ENCODE measurements at regions not wholly inside any gene's neighbourhood (a gene's known extent, or its start where the extent isn't known, plus 50 kb on each side); places are given as distances from the start of the nearest gene placed in this dataset.
A peak's percentile ranks its signal among the peaks of the same experiment; 100 is the strongest.

DNA sequence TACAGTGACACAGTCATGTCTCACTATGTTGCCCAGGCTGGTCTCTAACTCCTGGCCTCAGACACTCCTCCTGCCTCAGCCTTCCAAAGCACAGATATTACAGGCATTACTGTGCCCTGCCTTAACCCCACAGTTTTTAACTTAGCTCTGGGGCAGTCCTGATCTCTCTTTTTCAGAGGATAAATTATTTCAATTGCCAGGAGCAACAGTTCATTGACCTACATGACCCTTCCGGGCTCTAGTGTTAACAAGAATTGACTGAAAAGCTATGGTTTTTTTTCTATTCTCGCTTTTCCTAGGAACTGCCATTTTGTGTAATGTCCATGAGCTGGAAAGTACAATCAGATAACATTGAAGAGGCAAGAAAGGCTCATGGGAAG, 92.8 kb downstream of the HNRNPLL start:
- no peaks in the 10 kb centered on the region for H3K36me3 Mint-ChIP-seq (ENCODE audit: low read depth)
- POLR2A ChIA-PET: interaction anchor here (0.7 kb wide), 1 partner anchor 1143 kb away, joined by 5 read pairs; no protein-coding TSS in a partner anchor

DNA sequence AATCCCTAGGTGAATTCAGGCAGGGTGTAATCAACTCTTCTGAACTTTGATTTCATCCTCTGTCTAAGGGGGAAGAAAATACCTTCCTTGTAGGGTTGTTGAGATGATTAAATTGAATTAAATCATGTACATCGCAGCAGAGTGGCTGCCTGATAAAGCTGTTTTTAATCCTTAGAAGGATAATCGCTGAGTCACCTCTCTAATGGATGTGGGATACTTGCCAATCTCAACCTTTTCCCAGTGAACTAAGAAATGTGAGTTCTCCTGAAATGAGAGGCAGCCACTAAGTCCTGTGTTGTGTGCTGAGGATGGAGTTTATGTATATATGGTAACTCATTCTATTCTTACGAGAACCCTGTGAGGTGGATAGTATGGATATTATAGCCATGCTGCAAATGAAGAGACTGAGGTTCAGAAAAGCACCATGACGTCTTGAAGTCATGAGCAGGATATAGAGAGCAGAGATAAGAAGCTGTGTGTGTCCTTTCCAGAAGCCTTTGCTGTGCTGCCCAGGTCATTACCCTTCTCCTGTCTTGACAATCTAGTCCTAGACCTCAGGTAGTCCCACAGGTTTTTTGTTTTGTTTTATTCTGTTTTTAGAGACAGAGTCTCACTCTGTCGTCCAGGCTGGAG, 93.3 kb downstream of the HNRNPLL start:
- Mint-ChIP-seq H3K27ac (no peak overlapping the region), H3K9me3 (peaks cover 5% of the 10 kb centered on the region), H3K36me3 (ENCODE audit: low read depth) (no peaks in the 10 kb centered on the region), H3K27me3 (peaks cover 3% of the 10 kb centered on the region), H3K4me3 (no peak overlapping the region), H3K4me1 (peaks cover 9% of the 10 kb centered on the region)
- no peak for DNase-seq
- ChIA-PET CTCF (interaction anchor here (0.8 to 2.3 kb wide), 4 partner anchors 10 to 193 kb away, joined by 3 to 26 read pairs (median 7); no protein-coding TSS in a partner anchor), POLR2A (no interaction called here)

More for the DNA sequence above, 92.8 kb downstream of the HNRNPLL start:
- no peak for DNase-seq
- Mint-ChIP-seq H3K27me3 (peaks cover 3% of the 10 kb centered on the region), H3K4me1 (peaks cover 6% of the 10 kb centered on the region), H3K4me3 (no peak overlapping the region), H3K27ac (no peak overlapping the region), H3K9me3 (peaks cover 5% of the 10 kb centered on the region)
- CTCF ChIA-PET: interaction anchor here (0.7 to 2.3 kb wide), 2 partner anchors 105 to 194 kb away, joined by 3 to 26 read pairs; no protein-coding TSS in a partner anchor

DNA sequence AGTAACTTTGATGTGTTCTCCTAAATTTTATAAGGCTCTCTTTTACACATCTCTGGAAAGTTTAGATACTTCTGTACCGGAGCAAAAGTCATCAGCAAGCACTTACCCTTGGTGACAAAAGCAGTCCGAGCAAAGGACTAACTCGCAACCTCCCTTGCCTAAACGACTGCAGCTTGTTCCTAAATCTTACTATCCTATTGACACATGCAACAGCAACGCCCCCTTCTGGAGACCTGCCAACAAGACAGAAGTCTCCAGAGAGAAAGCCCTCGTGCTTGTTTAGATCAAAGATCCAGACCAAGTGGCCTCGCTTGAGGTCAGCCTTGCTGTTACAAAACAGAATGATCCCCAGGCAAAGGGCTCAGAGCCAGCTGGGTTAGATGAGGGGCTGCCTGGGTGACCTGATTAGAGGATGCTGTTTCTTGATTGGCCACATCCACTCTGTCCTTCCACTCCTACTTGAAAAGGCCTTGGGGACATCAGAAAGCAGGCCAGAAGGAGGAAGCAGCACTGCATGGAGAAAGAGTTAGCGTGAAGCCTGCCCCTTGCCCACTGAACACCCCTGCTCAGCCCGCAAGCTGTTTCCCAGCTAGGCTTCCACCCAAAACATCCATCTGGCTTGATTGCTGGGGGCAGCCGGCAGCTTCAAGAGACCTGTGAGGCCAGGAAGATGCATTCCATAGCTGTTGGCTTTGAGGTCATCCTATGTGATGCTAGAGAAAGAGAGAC, 94.3 kb downstream of the HNRNPLL start:
- peaks cover 5% of the 10 kb centered on the region for H3K9me3 Mint-ChIP-seq
- H3K27ac Mint-ChIP-seq: no peak overlapping the region
- ChIA-PET POLR2A (interaction anchor here (0.7 kb wide), 1 partner anchor 1272 kb away, joined by 5 read pairs; no protein-coding TSS in a partner anchor), CTCF (interaction anchor here (0.6 to 2.3 kb wide), 22 partner anchors 9 to 432 kb away, joined by 3 to 26 read pairs (median 3); partner anchors contain the start of gene CYP1B1)
- DNase-seq: peak; percentile 89
- H3K36me3 Mint-ChIP-seq (ENCODE audit: low read depth): no peaks in the 10 kb centered on the region
- peaks cover 11% of the 10 kb centered on the region for H3K4me1 Mint-ChIP-seq
- no peak overlapping the region for H3K4me3 Mint-ChIP-seq
- H3K27me3 Mint-ChIP-seq: peaks cover 3% of the 10 kb centered on the region

DNA sequence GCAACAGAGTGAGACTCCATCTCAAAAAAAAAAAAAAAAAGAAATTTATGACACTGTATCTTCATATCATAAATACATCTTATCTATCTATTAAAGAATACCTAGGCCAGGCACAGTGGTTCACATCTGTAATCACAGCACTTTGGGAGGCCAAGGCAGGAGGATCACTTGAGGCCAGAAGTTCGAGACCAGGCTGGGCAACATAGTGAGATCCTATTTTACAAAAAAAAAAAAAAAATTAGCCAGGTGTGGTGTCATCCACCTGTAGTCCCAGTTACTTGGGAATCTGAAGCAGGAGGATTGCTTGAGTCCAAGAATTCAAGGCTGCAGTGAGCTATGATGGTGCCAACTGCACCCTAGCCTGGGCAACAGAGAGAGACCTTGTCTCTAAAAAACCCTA, 95.0 kb downstream of the HNRNPLL start:
- CTCF ChIA-PET: interaction anchor here (0.6 to 2.3 kb wide), 21 partner anchors 8 to 431 kb away, joined by 3 to 26 read pairs (median 3); partner anchors contain the start of gene CYP1B1
- Mint-ChIP-seq H3K27me3 (peaks cover 3% of the 10 kb centered on the region), H3K36me3 (ENCODE audit: low read depth) (no peaks in the 10 kb centered on the region), H3K4me3 (no peak overlapping the region), H3K27ac (no peak overlapping the region), H3K4me1 (peaks cover 11% of the 10 kb centered on the region), H3K9me3 (peaks cover 5% of the 10 kb centered on the region)
- DNase-seq: no peak
- POLR2A ChIA-PET: interaction anchor here (0.7 kb wide), 1 partner anchor 1273 kb away, joined by 5 read pairs; no protein-coding TSS in a partner anchor

DNA sequence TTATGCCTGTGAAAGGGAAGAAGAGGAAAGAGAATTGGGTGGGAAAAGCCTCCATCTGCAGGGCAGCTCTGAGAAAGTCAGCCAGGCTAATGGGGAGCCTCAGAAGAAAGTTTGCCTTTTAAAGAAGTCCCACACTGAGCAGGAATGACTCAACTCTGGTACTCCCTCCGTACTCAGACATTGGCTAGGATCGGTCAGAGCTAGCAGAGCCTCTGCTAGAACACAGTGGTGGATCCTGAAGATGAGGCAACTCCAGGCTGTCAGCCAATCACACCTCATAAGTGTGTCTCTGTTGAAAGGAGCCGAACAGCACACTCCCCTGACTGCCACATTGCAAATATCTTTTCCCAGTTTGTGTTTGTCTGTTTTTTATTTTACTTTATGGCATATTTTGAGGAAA, 96.9 kb downstream of the HNRNPLL start:
- no peak overlapping the region for H3K27ac Mint-ChIP-seq
- ChIA-PET CTCF (interaction anchor here (1.3 kb wide), 1 partner anchor 11 kb away, joined by 4 read pairs; no protein-coding TSS in a partner anchor), POLR2A (no interaction called here)
- DNase-seq: no peak
- peaks cover 11% of the 10 kb centered on the region for H3K4me1 Mint-ChIP-seq
- H3K4me3 Mint-ChIP-seq: no peak overlapping the region
- H3K9me3 Mint-ChIP-seq: peaks cover 5% of the 10 kb centered on the region
- no peaks in the 10 kb centered on the region for H3K36me3 Mint-ChIP-seq (ENCODE audit: low read depth)
- peaks cover 9% of the 10 kb centered on the region for H3K27me3 Mint-ChIP-seq

DNA sequence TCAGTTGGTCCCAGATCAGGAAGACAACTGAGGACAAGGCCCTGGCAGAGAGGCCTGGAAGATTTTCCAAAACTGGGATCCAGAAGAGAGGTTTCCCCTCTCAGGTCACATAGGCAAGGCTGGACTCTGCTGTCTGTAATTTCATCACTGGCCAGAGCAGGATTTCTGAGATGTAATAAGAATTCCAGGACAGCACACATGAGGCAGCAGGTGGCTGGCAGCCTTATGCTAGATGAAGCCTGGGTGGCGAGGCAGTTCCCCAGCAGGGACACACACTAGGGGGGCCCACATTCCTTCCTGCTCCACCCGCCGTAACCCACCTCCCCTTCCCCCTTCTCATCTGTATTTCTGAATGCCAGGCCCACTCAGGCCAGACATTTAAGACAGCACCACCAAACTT, 98.6 kb downstream of the HNRNPLL start:
- H3K36me3 Mint-ChIP-seq (ENCODE audit: low read depth): no peaks in the 10 kb centered on the region

DNA sequence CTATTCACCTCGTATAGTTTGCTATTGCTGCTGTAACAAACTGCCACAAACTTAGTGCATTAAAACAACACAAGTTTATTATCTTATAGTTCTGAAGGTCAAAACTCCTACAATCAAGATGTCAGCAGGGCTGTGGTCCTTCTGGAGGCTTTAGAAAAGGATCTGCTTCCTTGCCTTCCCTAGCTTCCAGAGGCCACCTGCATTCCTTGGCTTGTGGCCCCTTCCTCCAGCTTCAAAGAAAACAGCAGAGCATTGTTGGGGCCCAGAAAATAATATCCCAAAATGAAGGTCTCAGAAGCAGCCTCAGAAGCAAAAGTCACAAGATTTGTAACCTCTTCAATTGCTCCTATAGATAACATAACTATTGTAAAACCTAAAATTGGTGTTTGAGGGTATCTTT, 100.6 kb downstream of the HNRNPLL start:
- H3K27ac Mint-ChIP-seq: no peak overlapping the region
- no peak overlapping the region for H3K4me3 Mint-ChIP-seq
- ChIA-PET POLR2A (no interaction called here), CTCF (interaction anchor here (0.6 kb wide), 1 partner anchor 523 kb away, joined by 3 read pairs; no protein-coding TSS in a partner anchor)
- no peak for DNase-seq
- H3K27me3 Mint-ChIP-seq: peaks cover 9% of the 10 kb centered on the region
- H3K9me3 Mint-ChIP-seq: peaks cover 5% of the 10 kb centered on the region
- peaks cover 14% of the 10 kb centered on the region for H3K4me1 Mint-ChIP-seq
- H3K36me3 Mint-ChIP-seq (ENCODE audit: low read depth): no peaks in the 10 kb centered on the region

More for the DNA sequence above, 98.6 kb downstream of the HNRNPLL start:
- Mint-ChIP-seq H3K27me3 (peaks cover 9% of the 10 kb centered on the region), H3K4me3 (no peak overlapping the region), H3K4me1 (peaks cover 11% of the 10 kb centered on the region), H3K9me3 (peaks cover 5% of the 10 kb centered on the region), H3K27ac (no peak overlapping the region)
- DNase-seq: no peak
- POLR2A ChIA-PET: no interaction called here
- CTCF ChIA-PET: no interaction called here

DNA sequence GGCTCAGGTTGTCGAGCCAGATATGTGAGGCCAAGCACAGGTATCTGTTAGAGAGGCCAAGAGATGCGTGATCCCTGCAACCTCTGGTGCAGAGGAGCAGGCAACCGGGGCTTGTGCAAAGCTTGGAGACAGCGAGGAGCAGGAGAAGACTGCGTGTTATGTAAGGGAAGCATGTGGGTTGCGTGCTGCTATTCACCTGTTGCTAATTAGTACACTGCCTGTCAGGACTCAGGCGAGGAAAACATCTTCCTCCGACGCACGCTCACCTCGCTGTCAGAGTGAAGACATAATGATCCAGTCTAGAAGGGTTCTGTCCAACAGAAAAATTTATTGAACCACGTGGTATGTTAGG, 102.5 kb downstream of the HNRNPLL start:
- DNase-seq: no peak
- no peak overlapping the region for H3K4me3 Mint-ChIP-seq
- no peak overlapping the region for H3K27ac Mint-ChIP-seq
- H3K9me3 Mint-ChIP-seq: no peaks in the 10 kb centered on the region
- CTCF ChIA-PET: interaction anchor here (0.5 to 2.2 kb wide), 3 partner anchors 8 to 185 kb away, joined by 4 to 10 read pairs (median 6); no protein-coding TSS in a partner anchor
- no peaks in the 10 kb centered on the region for H3K36me3 Mint-ChIP-seq (ENCODE audit: low read depth)
- H3K4me1 Mint-ChIP-seq: peaks cover 14% of the 10 kb centered on the region
- POLR2A ChIA-PET: interaction anchor here (0.7 kb wide), 1 partner anchor 1088 kb away, joined by 3 read pairs; no protein-coding TSS in a partner anchor
- peaks cover 7% of the 10 kb centered on the region for H3K27me3 Mint-ChIP-seq

DNA sequence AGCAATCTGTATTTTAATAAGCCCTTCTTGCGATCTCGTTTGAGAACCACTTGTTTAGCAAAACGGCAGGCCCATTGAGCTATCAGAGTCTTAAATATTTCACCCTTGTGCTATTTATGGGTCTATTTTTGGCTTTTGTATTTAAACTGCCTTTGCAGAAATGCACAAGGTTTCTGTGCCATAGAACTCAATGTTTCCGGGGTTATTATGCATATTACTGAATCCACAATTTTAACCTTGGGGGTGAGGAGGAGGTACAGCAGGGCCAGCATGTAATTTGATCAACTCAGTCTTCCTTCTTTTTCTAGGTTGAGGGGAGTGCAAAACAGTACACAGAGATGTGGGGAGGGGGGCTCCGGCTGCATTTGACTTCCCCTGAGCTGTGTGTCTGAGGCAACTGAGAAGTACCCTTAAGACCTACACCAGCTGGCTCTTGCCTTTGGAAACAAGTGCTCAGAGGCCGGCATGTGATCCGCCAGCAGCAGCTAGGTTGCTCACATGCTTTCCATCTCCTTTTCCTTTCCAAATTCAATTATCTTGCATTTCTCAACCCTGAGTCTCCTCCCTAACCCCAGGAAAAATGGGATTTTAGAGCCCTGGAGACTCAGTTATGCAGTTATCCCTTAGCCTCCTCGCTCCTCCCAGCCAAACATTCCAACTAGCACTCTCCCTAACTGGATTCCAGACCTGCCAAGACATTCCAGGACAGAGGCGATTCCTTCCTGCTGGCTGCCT, 103.0 kb downstream of the HNRNPLL start:
- peaks cover 11% of the 10 kb centered on the region for H3K4me1 Mint-ChIP-seq
- H3K9me3 Mint-ChIP-seq: no peaks in the 10 kb centered on the region
- H3K36me3 Mint-ChIP-seq (ENCODE audit: low read depth): no peaks in the 10 kb centered on the region
- POLR2A ChIA-PET: no interaction called here
- CTCF ChIA-PET: interaction anchor here (0.5 to 2.2 kb wide), 4 partner anchors 9 to 184 kb away, joined by 3 to 10 read pairs (median 5); no protein-coding TSS in a partner anchor
- no peak overlapping the region for H3K27ac Mint-ChIP-seq
- H3K27me3 Mint-ChIP-seq: peaks cover 7% of the 10 kb centered on the region
- DNase-seq: no peak
- no peak overlapping the region for H3K4me3 Mint-ChIP-seq

DNA sequence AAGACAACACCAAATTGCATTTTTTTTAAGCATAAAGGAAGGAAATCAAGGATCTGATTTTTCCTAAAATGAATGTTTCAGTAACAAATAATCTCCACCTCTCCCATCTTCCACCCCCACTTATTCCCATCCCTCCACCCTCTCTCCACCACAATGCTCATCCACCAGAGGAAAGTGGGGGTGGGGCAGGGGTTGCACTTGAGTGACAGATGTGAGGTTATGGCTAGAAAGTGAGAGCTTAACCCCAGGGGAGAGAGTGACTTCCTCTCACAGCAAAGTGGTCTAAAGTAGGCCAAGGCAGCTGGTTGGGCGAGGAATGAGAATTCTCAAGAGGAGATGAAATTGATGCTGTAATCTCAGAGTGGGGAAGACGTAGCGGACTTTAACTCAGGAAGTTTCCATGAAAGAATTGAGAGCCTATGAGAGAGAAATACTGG, 104.7 kb downstream of the HNRNPLL start:
- no peaks in the 10 kb centered on the region for H3K36me3 Mint-ChIP-seq (ENCODE audit: low read depth)
- no peak overlapping the region for H3K4me3 Mint-ChIP-seq
- H3K9me3 Mint-ChIP-seq: no peaks in the 10 kb centered on the region
- peaks cover 7% of the 10 kb centered on the region for H3K27me3 Mint-ChIP-seq
- ChIA-PET CTCF (interaction anchor here (0.6 to 2.2 kb wide), 3 partner anchors 10 to 352 kb away, joined by 3 to 6 read pairs (median 3); no protein-coding TSS in a partner anchor), POLR2A (no interaction called here)
- no peak for DNase-seq
- no peak overlapping the region for H3K27ac Mint-ChIP-seq
- H3K4me1 Mint-ChIP-seq: peaks cover 8% of the 10 kb centered on the region

DNA sequence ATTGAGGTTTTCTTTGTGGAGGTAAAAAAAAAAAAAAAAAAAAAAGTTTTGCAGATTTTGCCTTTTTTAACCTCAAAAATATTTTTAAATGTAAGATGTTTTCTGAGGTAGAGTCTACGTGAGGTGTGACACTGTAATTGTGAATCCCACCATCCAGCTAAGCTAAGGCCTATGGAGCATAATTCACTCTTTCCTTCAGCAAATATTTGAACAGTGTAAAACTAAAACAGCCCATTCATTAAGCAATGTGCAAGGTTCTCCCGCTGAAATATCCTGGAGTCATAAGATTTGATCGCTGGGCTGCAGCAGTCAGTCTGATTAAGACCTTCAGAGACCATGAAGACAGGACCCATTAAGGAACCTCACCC, 105.1 kb downstream of the HNRNPLL start:
- Mint-ChIP-seq H3K4me1 (peaks cover 8% of the 10 kb centered on the region), H3K27ac (no peak overlapping the region), H3K27me3 (peaks cover 7% of the 10 kb centered on the region), H3K36me3 (ENCODE audit: low read depth) (no peaks in the 10 kb centered on the region), H3K4me3 (no peak overlapping the region), H3K9me3 (no peaks in the 10 kb centered on the region)
- DNase-seq: no peak
- ChIA-PET CTCF (interaction anchor here (0.6 to 0.9 kb wide), 3 partner anchors 10 to 351 kb away, joined by 3 read pairs; no protein-coding TSS in a partner anchor), POLR2A (no interaction called here)

DNA sequence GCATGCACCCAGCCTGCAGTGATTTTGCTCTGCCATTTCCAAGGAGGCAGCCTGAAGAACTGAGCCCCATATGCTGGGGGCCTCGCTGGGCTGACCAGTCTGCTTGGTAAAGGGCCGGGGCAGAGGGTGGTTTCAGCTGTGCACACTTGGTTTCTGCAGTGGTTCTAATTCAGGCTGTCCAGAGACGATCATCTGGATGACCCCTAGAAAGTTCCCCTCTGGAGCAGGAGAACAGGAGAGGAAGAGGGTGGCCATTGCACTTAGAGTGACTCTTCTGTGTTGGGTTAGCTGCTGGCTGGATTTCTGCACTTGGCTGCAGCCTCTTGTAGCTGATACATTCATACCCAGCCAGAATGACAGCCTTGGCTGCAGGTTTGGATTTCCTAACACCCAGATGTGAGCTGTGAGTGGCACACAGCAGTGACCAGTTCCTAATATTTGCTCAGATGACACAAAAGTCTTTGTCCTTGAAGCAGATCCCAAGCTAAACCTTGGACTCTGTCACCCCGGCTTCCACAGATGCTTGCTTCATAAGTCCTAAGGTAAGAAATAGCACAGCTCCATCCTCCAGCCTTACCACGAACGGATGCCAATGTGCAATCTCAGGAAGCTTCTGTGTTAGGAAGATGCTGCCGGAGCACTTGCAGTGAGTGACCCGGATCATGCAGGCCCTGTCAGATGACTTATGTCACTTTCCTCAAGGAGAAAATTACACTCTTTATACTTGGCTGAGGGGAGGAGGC, 105.6 kb downstream of the HNRNPLL start:
- Mint-ChIP-seq H3K9me3 (no peaks in the 10 kb centered on the region), H3K36me3 (ENCODE audit: low read depth) (no peaks in the 10 kb centered on the region), H3K4me1 (peaks cover 8% of the 10 kb centered on the region), H3K27me3 (peaks cover 4% of the 10 kb centered on the region), H3K27ac (no peak overlapping the region), H3K4me3 (no peak overlapping the region)
- POLR2A ChIA-PET: no interaction called here
- CTCF ChIA-PET: interaction anchor here (0.6 to 0.9 kb wide), 3 partner anchors 11 to 351 kb away, joined by 3 read pairs; no protein-coding TSS in a partner anchor
- DNase-seq: no peak

All from activated CD4-positive, alpha-beta T cell treated with anti-CD3 and anti-CD28 coated beads, Interleukin-2, amount 10 ng/mL, durations not matched to agents 7 days and 5 days (primary cell).